ENCODE measurements at regions not wholly inside any gene's neighbourhood (a gene's known extent, or its start where the extent isn't known, plus 50 kb on each side); places are given as distances from the start of the nearest gene placed in this dataset.
"Not testable (repeated sequence)": the region's sequence is repeated elsewhere in the genome, so short reads cannot be mapped to it uniquely, and the experiment has no call there.

- no peak for FAIRE-seq
These were observed 753.1 kb downstream of the TBC1D22A start for GRCh38 chr22:47515384-47516125.

GRCh38 chr22:47512617-47513016 is 750.2 kb downstream of the TBC1D22A start:
- no peak for FAIRE-seq

DNA sequence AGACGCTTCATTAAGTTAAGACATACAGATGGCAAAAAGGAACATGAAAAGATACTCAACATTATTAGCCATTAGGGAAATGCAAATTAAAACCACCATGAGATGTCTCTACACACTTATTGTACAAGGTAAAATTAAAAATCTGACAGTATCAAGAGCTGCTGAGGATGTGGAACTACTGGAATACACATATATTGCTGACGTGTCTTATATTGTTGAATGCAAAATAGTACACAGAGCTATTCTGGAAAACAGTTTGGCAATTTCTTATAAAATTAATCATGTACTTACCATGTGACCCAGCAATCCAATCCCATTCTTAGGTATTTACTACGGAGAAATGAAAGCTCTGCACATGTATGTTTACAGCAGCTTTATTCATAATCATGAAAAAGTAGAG is 742.5 kb downstream of the TBC1D22A start:
- FAIRE-seq, result no peak

DNA sequence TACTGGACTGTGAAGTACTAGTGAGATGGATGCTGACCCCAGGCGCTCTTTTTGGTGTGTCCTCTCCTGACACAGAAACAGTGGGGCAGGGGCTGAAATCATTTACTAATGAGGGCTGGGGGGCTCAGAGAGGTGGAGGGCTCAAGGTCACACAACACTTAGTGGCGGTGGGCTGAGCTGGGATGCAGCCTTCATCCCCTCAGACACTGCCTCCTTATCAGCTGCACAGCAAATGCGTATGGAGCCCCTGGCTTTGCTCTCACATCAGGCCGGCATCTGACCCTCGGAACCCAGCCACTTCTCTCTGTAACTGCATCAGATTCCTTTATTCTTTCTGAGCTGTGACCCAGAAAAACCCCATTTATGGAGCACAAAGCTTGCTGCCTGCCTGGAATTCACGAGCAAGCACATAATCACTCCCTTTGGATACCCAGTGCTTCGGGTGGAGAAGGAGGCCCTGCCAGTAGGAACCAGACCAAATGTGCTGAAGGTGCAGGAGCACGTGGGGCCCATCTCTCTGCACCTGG is 736.6 kb downstream of the TBC1D22A start:
- FAIRE-seq, result no peak

DNA sequence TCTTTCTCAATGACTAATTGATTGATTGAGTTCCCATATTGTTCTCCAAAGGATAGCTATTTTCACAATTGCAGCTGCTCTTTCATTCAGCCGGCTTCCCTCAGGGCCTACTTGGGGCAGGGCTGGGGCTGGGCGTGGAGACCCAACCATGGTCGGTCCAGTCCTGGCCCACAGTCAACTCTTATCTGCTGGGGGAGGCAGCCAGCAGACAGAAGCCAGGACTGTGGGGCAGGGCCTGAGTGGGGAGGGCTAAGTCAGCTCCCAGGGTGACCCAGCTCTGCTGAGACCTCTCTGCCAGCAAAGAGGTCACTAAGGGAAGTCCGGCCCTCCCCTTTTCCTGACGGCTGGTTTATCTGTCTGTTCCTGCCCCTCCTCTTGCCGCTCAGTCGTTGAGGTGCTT is 735.2 kb downstream of the TBC1D22A start:
- no peak for FAIRE-seq

- no peak for FAIRE-seq
These were observed 732.7 kb downstream of the TBC1D22A start for GRCh38 chr22:47495110-47495509.

DNA sequence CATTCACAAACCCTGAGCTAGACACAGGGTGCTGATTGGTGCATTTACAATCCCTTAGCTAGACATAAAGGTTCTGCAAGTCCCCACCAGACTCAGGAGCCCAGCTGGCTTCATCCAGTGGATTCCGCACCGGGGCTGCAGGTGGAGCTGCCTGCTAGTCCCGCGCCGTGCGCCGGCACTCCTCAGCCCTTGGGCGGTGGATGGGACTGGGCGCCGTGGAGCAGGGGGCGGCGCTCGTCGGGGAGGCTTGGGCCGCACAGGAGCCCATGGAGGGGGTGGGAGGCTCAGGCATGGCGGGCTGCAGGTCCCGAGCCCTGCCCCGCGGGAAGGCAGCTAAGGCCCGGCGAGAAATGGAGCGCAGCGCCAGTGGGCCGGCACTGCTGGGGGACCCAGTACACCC is 725.7 kb downstream of the TBC1D22A start:
- not testable (repeated sequence) for FAIRE-seq

DNA sequence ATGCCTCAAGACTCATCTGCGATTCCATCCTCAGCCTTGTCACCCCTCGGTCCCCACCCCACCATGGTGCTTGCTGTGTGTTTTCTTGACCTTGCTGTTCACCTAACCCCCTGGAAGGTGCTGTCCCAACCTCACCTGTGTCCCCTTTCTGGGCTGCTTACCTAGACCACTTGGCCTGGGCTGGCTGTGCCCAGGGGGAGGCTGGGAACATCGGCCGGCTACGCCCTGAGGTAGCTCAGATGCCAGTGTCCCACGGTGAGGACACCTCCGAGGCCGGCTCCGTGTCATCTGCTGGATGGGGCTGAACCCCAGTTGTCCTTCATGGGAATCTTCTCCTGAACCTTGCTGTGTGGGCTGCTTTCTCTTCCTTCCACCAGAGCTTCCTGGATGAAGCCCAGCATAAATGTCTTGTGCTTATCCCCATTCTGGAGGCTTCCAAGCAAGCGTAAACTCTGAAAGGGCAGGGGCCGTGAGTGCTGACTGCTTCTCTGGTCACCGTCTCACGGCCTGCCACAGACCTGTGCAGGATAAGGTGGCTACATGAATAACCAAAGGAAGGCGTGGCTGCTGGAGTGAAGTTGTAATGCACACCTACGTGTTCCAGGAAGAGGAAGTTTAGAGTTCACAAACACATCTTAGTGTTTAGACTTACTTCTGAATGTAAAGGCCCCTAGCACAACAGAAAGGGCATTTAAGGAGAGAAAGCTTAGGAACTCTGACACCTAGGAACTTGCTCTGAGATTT is 724.3 kb downstream of the TBC1D22A start:
- FAIRE-seq, result no peak

DNA sequence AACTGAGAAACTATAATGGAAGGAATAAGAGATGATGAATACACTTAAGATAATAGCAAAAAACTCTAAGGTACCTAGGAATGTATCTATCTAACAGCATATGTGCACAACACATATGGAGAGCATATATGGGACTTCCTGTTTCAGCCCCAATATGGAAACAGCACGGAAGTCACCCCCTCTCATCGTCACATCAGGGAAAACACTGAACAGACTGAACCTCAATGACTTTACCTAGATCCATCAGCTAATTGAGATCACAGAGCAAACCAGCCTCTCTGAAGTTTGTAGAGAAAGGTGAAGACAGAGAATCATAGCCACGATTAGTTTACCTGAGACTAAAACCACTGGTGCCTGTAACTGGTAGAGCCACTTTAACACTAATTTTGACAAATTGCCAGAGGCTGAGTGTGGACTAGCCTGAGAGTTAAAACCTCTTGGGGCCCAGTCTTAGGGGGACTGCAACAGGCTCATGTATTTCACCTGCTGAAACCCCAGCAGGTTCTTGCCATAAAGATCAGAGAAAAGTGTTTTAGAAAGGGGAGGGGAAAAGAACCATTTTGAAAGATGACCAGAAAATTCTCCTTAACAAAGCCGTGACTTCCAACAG is 722.6 kb downstream of the TBC1D22A start:
- FAIRE-seq, result no peak

DNA sequence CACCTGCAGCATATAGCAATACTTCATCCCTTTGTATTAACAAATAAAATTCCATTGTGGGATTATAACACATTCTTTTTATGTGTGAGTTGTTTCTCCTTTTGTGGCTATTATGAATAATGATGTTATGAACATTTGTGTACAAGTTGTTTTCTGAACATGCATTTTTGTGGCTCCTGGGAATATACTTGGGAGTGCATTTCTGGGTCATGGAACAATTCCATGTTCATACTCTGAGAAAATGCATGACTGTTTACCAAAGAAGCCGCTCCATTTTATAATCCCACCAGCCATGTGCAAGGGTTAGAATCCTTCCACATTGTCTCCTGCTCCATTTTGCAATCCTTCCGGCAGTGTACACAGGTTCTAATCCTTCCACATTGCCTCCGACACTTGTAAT is 713.8 kb downstream of the TBC1D22A start:
- FAIRE-seq, result no peak

DNA sequence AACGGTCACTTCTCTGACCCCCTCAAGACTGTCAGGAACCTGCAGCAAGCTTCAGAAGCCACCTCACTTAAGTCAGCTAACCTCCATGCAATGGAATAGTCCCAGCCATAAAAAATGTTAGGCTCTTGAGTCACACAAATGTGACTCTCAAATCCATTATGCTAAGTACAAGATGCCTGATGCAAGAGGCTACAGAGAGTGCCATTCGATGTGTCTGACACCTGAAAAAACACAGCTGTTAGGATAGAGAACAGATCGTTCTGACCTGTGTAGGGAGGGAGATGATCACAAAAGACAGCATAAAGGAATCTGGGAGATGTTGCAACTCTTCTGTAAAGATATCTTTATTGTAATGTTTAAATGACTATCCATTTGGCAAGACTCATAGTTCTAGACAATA is 712.4 kb downstream of the TBC1D22A start:
- FAIRE-seq, result no peak

- no peak for FAIRE-seq
These were observed 712.0 kb downstream of the TBC1D22A start for GRCh38 chr22:47474464-47474863.

GRCh38 chr22:47472636-47473035 is 710.2 kb downstream of the TBC1D22A start:
- FAIRE-seq, result no peak

DNA sequence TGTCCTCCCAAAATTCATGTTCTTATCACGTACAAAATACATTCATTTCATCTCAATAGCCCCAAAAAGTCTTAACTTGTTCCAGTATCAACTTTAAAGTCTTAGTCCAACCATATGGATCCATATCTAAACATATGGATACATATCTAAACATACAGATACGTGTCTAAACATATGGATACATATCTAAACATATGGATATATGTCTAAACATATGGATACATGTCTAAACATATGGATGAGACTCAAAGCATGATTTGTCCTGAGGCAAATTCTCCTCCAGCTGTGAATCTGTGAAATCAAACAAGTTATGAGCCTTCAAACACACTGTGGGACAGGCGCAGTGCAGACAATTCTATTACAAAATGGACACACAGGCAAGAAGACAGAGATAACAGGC is 709.0 kb downstream of the TBC1D22A start:
- FAIRE-seq, result no peak

GRCh38 chr22:47465809-47466208 is 703.4 kb downstream of the TBC1D22A start:
- FAIRE-seq, result no peak

DNA sequence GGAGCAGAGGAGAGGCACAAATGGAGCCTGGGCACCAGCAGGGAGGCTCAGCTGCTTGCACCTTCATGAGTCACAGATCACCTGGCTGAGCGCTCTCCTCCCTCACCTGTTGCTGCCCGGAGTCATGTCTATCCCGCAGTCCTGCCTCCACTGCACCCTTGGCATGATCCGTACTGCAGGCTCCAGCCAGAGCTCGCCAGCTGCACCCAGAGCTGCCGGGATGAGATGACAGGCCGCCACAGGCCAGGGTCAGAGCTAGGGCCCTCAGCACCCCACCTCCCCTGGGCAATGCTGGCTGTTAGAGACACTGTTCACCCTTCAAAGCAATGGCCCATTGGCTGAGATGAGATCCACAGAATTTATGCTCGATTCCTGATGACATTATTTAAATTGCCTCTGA is 702.8 kb downstream of the TBC1D22A start:
- FAIRE-seq, result no peak

DNA sequence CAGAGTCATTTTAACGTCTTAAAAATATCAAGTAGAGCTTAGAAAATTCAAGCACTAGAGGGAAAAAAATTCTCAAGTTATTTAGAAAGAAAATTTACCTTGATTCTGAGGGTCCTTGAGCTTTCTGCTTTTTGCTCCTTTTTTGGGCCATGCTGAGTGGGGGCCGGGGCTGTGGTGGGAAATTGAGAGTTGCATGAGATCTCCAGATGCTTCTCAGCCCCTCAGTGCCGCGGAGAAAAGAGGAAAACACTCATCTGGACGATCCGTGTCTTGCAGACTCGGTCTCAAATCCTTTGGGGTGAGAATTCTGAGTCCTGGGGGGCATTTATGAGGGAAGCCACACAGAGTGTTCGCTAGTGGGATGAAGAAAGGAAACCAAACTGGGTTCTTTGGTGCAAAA is 700.8 kb downstream of the TBC1D22A start:
- FAIRE-seq, result no peak

DNA sequence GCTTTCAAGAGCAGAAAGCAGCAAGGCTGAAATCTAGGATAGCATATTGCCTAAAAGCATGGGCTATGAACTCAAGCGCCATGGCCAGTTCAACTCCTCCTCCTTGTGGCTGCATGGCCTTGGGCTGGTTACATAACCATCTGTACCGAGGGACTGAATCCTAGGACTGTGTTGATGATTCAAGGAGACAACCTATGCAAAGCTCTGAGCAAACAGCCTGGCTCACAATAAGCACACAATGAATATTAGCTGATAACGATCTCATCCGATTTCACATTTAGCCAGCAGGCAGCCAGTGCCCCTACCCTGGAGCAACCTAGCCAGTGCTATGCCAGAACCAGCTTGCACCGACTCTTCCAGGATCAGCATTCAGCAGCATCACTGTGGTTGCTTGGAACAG is 698.4 kb downstream of the TBC1D22A start:
- FAIRE-seq, result no peak

DNA sequence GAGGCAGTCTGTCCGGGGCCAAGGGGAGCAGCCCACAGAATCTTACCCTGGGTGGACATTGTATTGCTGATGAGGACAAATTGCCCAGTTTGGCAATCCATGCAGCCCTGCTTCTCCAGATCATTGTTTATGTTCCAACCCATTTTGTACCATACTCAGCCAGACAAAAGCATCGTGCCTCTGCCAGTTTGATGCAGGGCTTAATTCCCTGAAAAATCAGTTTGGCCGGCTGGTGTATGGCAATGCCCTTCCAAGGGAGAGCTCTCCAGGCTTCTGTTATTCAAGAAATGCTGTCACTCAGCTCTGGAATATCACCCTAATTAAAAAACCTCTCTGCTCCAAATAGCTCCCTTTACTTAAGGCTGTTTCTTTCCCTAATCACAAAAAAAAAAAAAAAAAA is 697.7 kb downstream of the TBC1D22A start:
- no peak for FAIRE-seq

GRCh38 chr22:47458348-47458747 is 695.9 kb downstream of the TBC1D22A start:
- FAIRE-seq, result no peak

- no peak for FAIRE-seq
These were observed 695.3 kb downstream of the TBC1D22A start for GRCh38 chr22:47457509-47458300.

GRCh38 chr22:47457021-47457420 is 694.6 kb downstream of the TBC1D22A start:
- no peak for FAIRE-seq

DNA sequence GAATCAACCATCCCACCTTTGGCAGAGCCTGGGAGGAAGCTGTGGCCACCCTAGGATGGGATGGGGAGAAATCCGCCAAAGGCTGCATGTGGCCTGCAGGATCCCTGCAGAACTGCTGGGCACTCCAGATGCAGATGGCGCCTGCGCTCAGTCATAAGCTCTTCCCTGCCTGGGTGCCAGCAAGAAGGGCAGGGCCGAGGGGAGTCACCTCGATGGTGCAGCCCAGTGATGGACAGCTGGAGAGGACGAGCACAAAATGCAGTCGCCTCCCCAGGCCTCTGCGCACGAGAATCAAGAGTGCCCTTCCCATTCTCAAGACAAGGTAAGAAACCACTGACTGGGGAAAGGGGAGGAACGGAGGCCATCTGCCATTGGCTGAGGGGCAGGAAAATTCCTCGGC is 693.6 kb downstream of the TBC1D22A start:
- FAIRE-seq, result no peak
